ENCODE measurements at regions not wholly inside any gene's neighbourhood (a gene's known extent, or its start where the extent isn't known, plus 50 kb on each side); places are given as distances from the start of the nearest gene placed in this dataset.
"Not testable (repeated sequence)": the region's sequence is repeated elsewhere in the genome, so short reads cannot be mapped to it uniquely, and the experiment has no call there.

- Histone ChIP-seq H3K27ac (no peak overlapping the region), H3K36me3 (no peaks in the 10 kb centered on the region), H3K4me1 (peaks cover 18% of the 10 kb centered on the region), H3K9me3 (no peaks in the 10 kb centered on the region), H3K4me2 (no peak overlapping the region), H4K20me1 (no peaks in the 10 kb centered on the region), H3K27me3 (no peaks in the 10 kb centered on the region), H3K4me3 (no peak overlapping the region), H3K9ac (no peak overlapping the region)
- TF ChIP-seq Cebpa-rat (IDR thresholded peaks at IDR 0.05), result no peak
These were observed 131.8 kb upstream of the DOK5 start for GRCh38 chr20:54343634-54344033.

DNA sequence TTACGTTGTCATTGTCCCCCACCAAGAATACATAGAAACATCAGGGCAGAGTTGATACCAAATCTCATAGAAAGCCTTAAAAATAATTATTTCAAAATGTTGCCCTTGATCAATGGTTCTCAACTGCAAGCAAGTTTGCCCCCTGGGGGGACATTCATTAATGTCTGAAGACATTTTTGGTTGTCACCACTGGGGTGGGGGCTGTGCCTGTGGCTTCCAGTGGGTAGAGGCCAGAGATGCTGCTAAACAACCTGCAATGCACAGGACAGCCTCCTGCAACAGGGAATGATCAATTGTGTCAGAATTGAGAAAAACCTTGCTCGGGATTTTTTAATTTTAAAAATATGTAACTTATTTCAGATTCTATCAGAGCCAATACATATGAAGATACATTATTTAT, 130.6 kb upstream of the DOK5 start:
- H3K4me1 ChIP-seq, result peaks cover 11% of the 10 kb centered on the region
- no peaks in the 10 kb centered on the region for H4K20me1 ChIP-seq
- H3K27me3 ChIP-seq, result no peaks in the 10 kb centered on the region
- no peak overlapping the region for H3K27ac ChIP-seq
- no peaks in the 10 kb centered on the region for H3K36me3 ChIP-seq
- no peak for TF ChIP-seq Cebpa-rat (IDR thresholded peaks at IDR 0.05)
- H3K4me3 ChIP-seq, result no peak overlapping the region
- no peaks in the 10 kb centered on the region for H3K9me3 ChIP-seq
- H3K9ac ChIP-seq, result no peak overlapping the region
- no peak overlapping the region for H3K4me2 ChIP-seq

- Histone ChIP-seq H3K27ac (no peak overlapping the region), H3K4me1 (peaks cover 11% of the 10 kb centered on the region), H3K4me2 (no peak overlapping the region), H3K27me3 (no peaks in the 10 kb centered on the region), H3K36me3 (no peaks in the 10 kb centered on the region), H3K4me3 (no peak overlapping the region), H3K9ac (no peak overlapping the region), H4K20me1 (no peaks in the 10 kb centered on the region), H3K9me3 (no peaks in the 10 kb centered on the region)
- no peak for TF ChIP-seq Cebpa-rat (IDR thresholded peaks at IDR 0.05)
These were observed 130.1 kb upstream of the DOK5 start for GRCh38 chr20:54345301-54345724.

- H3K4me2 ChIP-seq, result peak overlapping the region; percentile 46; the same call in 1 of the 2 replicates
- H3K9me3 ChIP-seq, result no peaks in the 10 kb centered on the region
- no peak overlapping the region for H3K27ac ChIP-seq
- H3K4me1 ChIP-seq, result peaks cover 11% of the 10 kb centered on the region
- no peaks in the 10 kb centered on the region for H3K36me3 ChIP-seq
- H3K4me3 ChIP-seq, result no peak overlapping the region
- H4K20me1 ChIP-seq, result no peaks in the 10 kb centered on the region
- TF ChIP-seq Cebpa-rat (IDR thresholded peaks at IDR 0.05), result no peak
- no peak overlapping the region for H3K9ac ChIP-seq
- H3K27me3 ChIP-seq, result no peaks in the 10 kb centered on the region
These were observed 129.6 kb upstream of the DOK5 start for GRCh38 chr20:54345821-54346220.

DNA sequence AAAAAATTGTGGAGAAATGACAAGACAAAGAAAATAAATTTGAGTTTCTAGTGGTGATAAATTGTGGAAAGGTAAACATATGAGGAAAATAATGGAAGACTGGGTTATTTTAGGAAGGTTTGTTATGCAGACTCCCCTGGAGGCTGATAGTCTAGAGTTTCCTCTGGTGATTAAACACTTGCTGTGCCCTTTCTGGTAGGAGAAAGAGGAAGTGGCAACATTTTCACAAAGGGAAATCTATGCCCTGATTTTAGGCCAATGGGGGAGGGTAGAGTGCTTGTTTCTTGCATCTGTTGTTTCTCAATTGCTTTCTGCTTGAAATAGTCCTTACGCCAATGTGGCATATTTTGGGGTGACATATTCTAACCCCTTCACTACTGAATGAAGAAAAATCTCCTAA, 129.1 kb upstream of the DOK5 start:
- Histone ChIP-seq H3K4me1 (peaks cover 11% of the 10 kb centered on the region), H3K27me3 (no peaks in the 10 kb centered on the region), H3K9me3 (no peaks in the 10 kb centered on the region), H3K27ac (no peak overlapping the region), H3K36me3 (no peaks in the 10 kb centered on the region), H3K9ac (no peak overlapping the region), H3K4me3 (no peak overlapping the region), H4K20me1 (no peaks in the 10 kb centered on the region), H3K4me2 (peak overlapping the region; percentile 46)
- TF ChIP-seq Cebpa-rat (IDR thresholded peaks at IDR 0.05), result no peak

GRCh38 chr20:54347166-54347833, 128.1 kb upstream of the DOK5 start:
- Histone ChIP-seq H3K9me3 (no peaks in the 10 kb centered on the region), H3K4me3 (no peak overlapping the region), H3K4me1 (peaks cover 11% of the 10 kb centered on the region), H4K20me1 (no peaks in the 10 kb centered on the region), H3K27me3 (no peaks in the 10 kb centered on the region), H3K4me2 (no peak overlapping the region), H3K9ac (no peak overlapping the region), H3K27ac (no peak overlapping the region), H3K36me3 (no peaks in the 10 kb centered on the region)
- TF ChIP-seq Cebpa-rat (IDR thresholded peaks at IDR 0.05), result no peak

- Histone ChIP-seq H3K27me3 (no peaks in the 10 kb centered on the region), H3K4me1 (peaks cover 11% of the 10 kb centered on the region), H3K9me3 (no peaks in the 10 kb centered on the region), H3K9ac (no peak overlapping the region), H3K36me3 (no peaks in the 10 kb centered on the region), H4K20me1 (no peaks in the 10 kb centered on the region), H3K4me2 (no peak overlapping the region), H3K4me3 (no peak overlapping the region), H3K27ac (no peak overlapping the region)
- no peak for TF ChIP-seq Cebpa-rat (IDR thresholded peaks at IDR 0.05)
These were observed 125.0 kb upstream of the DOK5 start for GRCh38 chr20:54350415-54350814.

DNA sequence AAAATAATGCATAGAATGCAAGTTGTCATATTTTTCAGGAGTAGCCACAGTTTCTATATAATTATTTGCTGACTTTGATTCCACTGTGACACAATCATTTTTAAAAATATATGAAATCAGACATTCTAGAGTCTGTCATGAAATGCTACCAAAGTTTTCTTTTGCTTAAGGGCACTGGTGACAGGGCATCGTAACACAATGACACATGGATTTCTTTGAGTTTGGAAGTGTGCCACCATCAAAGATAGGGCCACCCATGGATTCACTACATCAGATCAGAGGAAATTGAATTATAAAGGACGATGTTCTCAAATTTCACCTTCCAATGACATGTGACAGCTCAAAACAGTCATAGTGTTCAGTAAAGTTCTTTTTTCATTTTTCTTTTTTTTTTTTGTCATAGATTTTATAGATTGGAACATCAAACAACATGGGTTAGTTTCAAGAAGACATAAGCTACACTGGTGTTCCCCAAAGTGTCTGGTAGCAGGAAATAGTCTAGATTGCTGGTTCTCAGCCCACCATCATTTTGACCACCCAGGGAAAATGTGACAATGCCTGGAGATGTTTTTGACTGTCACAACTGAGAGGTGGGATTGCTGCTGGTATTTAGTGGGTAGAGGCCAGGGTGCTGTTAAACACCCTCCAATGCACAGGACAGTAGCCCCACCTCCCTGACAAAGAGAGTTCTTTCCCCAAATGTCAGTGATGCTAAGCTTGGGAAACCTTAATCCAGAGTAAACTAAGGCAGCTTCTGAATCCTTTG, 123.8 kb upstream of the DOK5 start:
- Histone ChIP-seq H3K4me3 (no peak overlapping the region), H4K20me1 (no peaks in the 10 kb centered on the region), H3K27me3 (no peaks in the 10 kb centered on the region), H3K9me3 (no peaks in the 10 kb centered on the region), H3K36me3 (no peaks in the 10 kb centered on the region), H3K9ac (no peak overlapping the region), H3K4me1 (peaks cover 3% of the 10 kb centered on the region), H3K4me2 (no peak overlapping the region), H3K27ac (no peak overlapping the region)
- no peak for TF ChIP-seq Cebpa-rat (IDR thresholded peaks at IDR 0.05)

- H3K9me3 ChIP-seq, H3K9ac ChIP-seq, H3K4me1 ChIP-seq, H3K36me3 ChIP-seq, H3K4me2 ChIP-seq, H3K27me3 ChIP-seq, H4K20me1 ChIP-seq, H3K4me3 ChIP-seq, H3K27ac ChIP-seq: not testable (repeated sequence)
These were observed 122.9 kb upstream of the DOK5 start for GRCh38 chr20:54352541-54352940.

DNA sequence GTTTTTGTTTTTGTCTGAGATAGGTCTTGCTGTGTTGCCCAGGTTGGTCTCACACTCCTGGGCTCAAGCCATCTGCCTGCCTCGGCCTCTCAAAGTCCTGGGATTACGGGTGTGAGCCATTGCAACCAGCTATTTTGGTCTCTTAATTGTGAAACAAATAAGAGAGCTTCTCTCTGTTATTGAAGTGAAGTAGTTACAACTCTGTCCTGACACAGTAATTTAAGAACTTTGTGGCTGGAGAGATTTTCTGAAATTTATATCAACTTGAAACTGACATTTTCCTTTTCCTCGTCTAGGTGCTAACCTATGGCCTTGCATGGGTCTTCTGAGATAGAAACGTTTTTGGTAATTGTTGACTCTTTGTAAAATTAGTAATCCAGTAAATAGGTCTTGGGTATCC, 122.1 kb upstream of the DOK5 start:
- Histone ChIP-seq H3K27me3 (no peaks in the 10 kb centered on the region), H3K4me2 (no peak overlapping the region), H3K36me3 (no peaks in the 10 kb centered on the region), H3K27ac (no peak overlapping the region), H4K20me1 (no peaks in the 10 kb centered on the region), H3K4me1 (no peaks in the 10 kb centered on the region), H3K9ac (no peak overlapping the region), H3K9me3 (no peaks in the 10 kb centered on the region), H3K4me3 (no peak overlapping the region)
- no peak for TF ChIP-seq Cebpa-rat (IDR thresholded peaks at IDR 0.05)
